ENCODE measurements at regions not wholly inside any gene's neighbourhood (a gene's known extent, or its start where the extent isn't known, plus 50 kb on each side); places are given as distances from the start of the nearest gene placed in this dataset.

GRCh38 chr6:71463061-71463460, 174.4 kb downstream of the OGFRL1 start:
- TF ChIP-seq CTCF (IDR thresholded peaks at IDR 0.05) (no peak), POLR2AphosphoS5 (IDR thresholded peaks at IDR 0.05) (no peak)

Data from breast epithelium (tissue), 3 donors.